Keratinocyte (primary cell): ENCODE measurements at regions not wholly inside any gene's neighbourhood (a gene's known extent, or its start where the extent isn't known, plus 50 kb on each side); places are given as distances from the start of the nearest gene placed in this dataset.

Experiments used
- DNase-seq: peaks from one replicate; pipeline ENCODE4 v3.0.0-alpha.2; 2011; ENCODE audit warnings: low read depth, missing footprints, low spot score
- FAIRE-seq: peaks from 2 replicates; lab custom pipeline; 2011; peaks lifted over from hg19 to GRCh38; lab: Jason Lieb, UNC
- H2AFZ ChIP-seq: 2 replicates; pipeline ENCODE4 v1.6.0; 2012; ENCODE audit warnings: low read length, control low read depth, inconsistent platforms; ENCODE audit not compliant: control insufficient read depth
- H3K27ac ChIP-seq: 2 replicates; pipeline ENCODE4 v1.5.1; 2011; ENCODE audit warnings: low read length; ENCODE audit not compliant: control insufficient read depth, insufficient read depth
- H3K27me3 ChIP-seq: 3 replicates; pipeline ENCODE4 v1.6.0; 2011; ENCODE audit warnings: low read length; ENCODE audit not compliant: control insufficient read depth, insufficient read depth; ENCODE audit errors: extremely low read depth
- H3K36me3 ChIP-seq, 2 experiments: 2 replicates in 1 of 2; 3 replicates in 1 of 2; pipeline ENCODE4 v1.5.1; 2011; ENCODE audit warnings: low read length in 2 of 2, mild to moderate bottlenecking in 1 of 2; ENCODE audit not compliant: control insufficient read depth in 2 of 2, insufficient read depth in 2 of 2; ENCODE audit errors: extremely low read depth in 1 of 2
- H3K4me1 ChIP-seq: 3 replicates; pipeline ENCODE4 v1.5.1; 2011; ENCODE audit warnings: low read length; ENCODE audit not compliant: control insufficient read depth, insufficient read depth; ENCODE audit errors: extremely low read depth
- H3K4me2 ChIP-seq: 3 replicates; pipeline ENCODE4 v1.6.0; 2011; ENCODE audit warnings: low read depth, low read length; ENCODE audit not compliant: control insufficient read depth, insufficient read depth; ENCODE audit errors: extremely low read depth
- H3K4me3 ChIP-seq, 3 experiments: fragments of 200-600 bp in 1 of 3; sonication (generic) in 1 of 3; 2 replicates in 2 of 3; 3 replicates in 1 of 3; pipeline ENCODE4 v1.5.1; 2011 to 2016; ENCODE audit warnings: low read length in 3 of 3, mild to moderate bottlenecking in 3 of 3, control low read depth in 2 of 3, inconsistent platforms in 1 of 3, low read depth in 1 of 3, mixed read lengths in 1 of 3, mixed run types in 1 of 3, moderate library complexity in 1 of 3; ENCODE audit not compliant: control insufficient read depth in 2 of 3, insufficient read depth in 2 of 3; ENCODE audit errors: extremely low read depth in 1 of 3
- H3K79me2 ChIP-seq: 2 replicates; pipeline ENCODE4 v1.6.0; 2012; ENCODE audit warnings: low read length; ENCODE audit not compliant: control insufficient read depth, insufficient read depth
- H3K9ac ChIP-seq: 3 replicates; pipeline ENCODE4 v1.6.0; 2011; ENCODE audit warnings: low read length; ENCODE audit not compliant: control insufficient read depth, insufficient read depth; ENCODE audit errors: extremely low read depth
- H3K9me1 ChIP-seq: 3 replicates; pipeline ENCODE4 v1.6.0; 2011; ENCODE audit warnings: low read length; ENCODE audit not compliant: control insufficient read depth, insufficient read depth; ENCODE audit errors: extremely low read depth
- H3K9me3 ChIP-seq: 2 replicates; pipeline ENCODE4 v1.5.1; 2012; ENCODE audit warnings: low read depth, low read length; ENCODE audit not compliant: control insufficient read depth
- H4K20me1 ChIP-seq: 3 replicates; pipeline ENCODE4 v1.6.0; 2011; ENCODE audit warnings: low read length; ENCODE audit not compliant: control insufficient read depth, insufficient read depth; ENCODE audit errors: extremely low read depth
- CTCF ChIP-seq, 3 experiments: IDR thresholded peaks in 1 of 3; conservative IDR thresholded peaks in 1 of 3; optimal IDR thresholded peaks in 1 of 3; 2 replicates in 2 of 3; 3 replicates in 1 of 3; pipeline versions ENCODE3 to v1.5.1; 2011; ENCODE audit warnings: low read length in 3 of 3, mild to moderate bottlenecking in 3 of 3, moderate library complexity in 2 of 3, control low read depth in 1 of 3, inconsistent platforms in 1 of 3; ENCODE audit not compliant: insufficient read depth in 2 of 3; ENCODE audit errors: extremely low read depth in 1 of 3
- EZH2 ChIP-seq: IDR thresholded peaks from one replicate; pipeline ENCODE4 v1.6.1; 2012; ENCODE audit warnings: inconsistent platforms, mild to moderate bottlenecking, low read length, moderate library complexity
- dilution Hi-C: fragments of 300-500 bp; cut with MboI; formaldehyde crosslinking; loops from one replicate; pipeline ENCODE4 v1.7.0; 2020; ENCODE audit warnings: low sequenced_read_pairs; ENCODE audit not compliant: extremely low pct_ligation_motif_present

- FAIRE-seq, result no peak
- TF ChIP-seq CTCF (optimal IDR thresholded peaks at IDR 0.05 in 1 of 3, IDR thresholded peaks at IDR 0.05 in 1 of 3, conservative IDR thresholded peaks at IDR 0.05 in 1 of 3; ENCODE audit: extremely low read depth in 1 of 3, insufficient read depth in 2 of 3, low read length in 3 of 3) (no peak), EZH2 (no peak)
Observed at GRCh38 chr1:104946558-104947210, 1197.0 kb downstream of the AMY1C start.

GRCh38 chr1:104953555-104953954 lies 1203.9 kb downstream of the AMY1C start:
- DNase-seq (no peak), FAIRE-seq (no peak)
- H4K20me1 ChIP-seq, result no peaks in the 10 kb centered on the region
- H3K4me3 ChIP-seq, result no peak overlapping the region
- H3K9me1 ChIP-seq, result no peaks in the 10 kb centered on the region
- H3K4me1 ChIP-seq, result no peaks in the 10 kb centered on the region
- H3K4me2 ChIP-seq, result no peak overlapping the region
- H3K9ac ChIP-seq, result no peak overlapping the region
- dilution Hi-C loops, result no loop called here
- no peaks in the 10 kb centered on the region for H3K79me2 ChIP-seq
- H3K9me3 ChIP-seq, result no peaks in the 10 kb centered on the region
- no peak overlapping the region for H3K27ac ChIP-seq
- no peaks in the 10 kb centered on the region for H3K27me3 ChIP-seq
- TF ChIP-seq EZH2 (no peak), CTCF (optimal IDR thresholded peaks at IDR 0.05 in 1 of 3, IDR thresholded peaks at IDR 0.05 in 1 of 3, conservative IDR thresholded peaks at IDR 0.05 in 1 of 3; ENCODE audit: extremely low read depth in 1 of 3, insufficient read depth in 2 of 3, low read length in 3 of 3) (no peak)
- H2AFZ ChIP-seq, result no peak overlapping the region
- no peaks in the 10 kb centered on the region for H3K36me3 ChIP-seq

More at GRCh38 chr1:104946558-104947210, 1197.0 kb downstream of the AMY1C start:
- H3K4me2 ChIP-seq, result no peak overlapping the region
- H3K9me1 ChIP-seq, result no peaks in the 10 kb centered on the region
- no peaks in the 10 kb centered on the region for H3K9me3 ChIP-seq
- no peak for DNase-seq
- no peaks in the 10 kb centered on the region for H3K79me2 ChIP-seq
- H3K36me3 ChIP-seq, result no peaks in the 10 kb centered on the region
- H3K9ac ChIP-seq, result no peak overlapping the region
- H2AFZ ChIP-seq, result no peak overlapping the region
- dilution Hi-C loops, result no loop called here
- H3K27me3 ChIP-seq, result no peaks in the 10 kb centered on the region
- no peak overlapping the region for H3K4me3 ChIP-seq
- H4K20me1 ChIP-seq, result no peaks in the 10 kb centered on the region
- H3K27ac ChIP-seq, result no peak overlapping the region
- no peaks in the 10 kb centered on the region for H3K4me1 ChIP-seq
